ENCODE measurements at regions not wholly inside any gene's neighbourhood (a gene's known extent, or its start where the extent isn't known, plus 50 kb on each side); places are given as distances from the start of the nearest gene placed in this dataset.
"Not testable (repeated sequence)": the region's sequence is repeated elsewhere in the genome, so short reads cannot be mapped to it uniquely, and the experiment has no call there.

DNA sequence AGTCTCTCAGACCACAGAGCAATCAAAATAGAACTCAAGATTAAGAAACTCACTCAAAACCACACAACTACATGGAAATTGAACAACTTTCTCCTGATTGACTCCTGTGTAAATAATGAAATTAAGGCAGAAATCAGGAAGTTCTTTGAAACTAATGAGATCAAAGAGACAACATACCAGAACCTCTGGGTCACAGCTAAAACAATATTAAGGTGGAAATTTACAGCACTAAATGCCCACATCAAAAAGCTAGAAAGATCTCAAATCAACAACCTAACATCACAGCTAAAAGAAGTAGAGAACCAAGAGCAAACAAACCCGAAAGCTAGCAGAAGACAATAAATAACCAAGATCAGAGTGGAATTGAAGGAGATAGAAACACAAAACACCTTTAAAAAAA, 395.0 kb upstream of the RORB start:
- TF ChIP-seq, protein P1, sequence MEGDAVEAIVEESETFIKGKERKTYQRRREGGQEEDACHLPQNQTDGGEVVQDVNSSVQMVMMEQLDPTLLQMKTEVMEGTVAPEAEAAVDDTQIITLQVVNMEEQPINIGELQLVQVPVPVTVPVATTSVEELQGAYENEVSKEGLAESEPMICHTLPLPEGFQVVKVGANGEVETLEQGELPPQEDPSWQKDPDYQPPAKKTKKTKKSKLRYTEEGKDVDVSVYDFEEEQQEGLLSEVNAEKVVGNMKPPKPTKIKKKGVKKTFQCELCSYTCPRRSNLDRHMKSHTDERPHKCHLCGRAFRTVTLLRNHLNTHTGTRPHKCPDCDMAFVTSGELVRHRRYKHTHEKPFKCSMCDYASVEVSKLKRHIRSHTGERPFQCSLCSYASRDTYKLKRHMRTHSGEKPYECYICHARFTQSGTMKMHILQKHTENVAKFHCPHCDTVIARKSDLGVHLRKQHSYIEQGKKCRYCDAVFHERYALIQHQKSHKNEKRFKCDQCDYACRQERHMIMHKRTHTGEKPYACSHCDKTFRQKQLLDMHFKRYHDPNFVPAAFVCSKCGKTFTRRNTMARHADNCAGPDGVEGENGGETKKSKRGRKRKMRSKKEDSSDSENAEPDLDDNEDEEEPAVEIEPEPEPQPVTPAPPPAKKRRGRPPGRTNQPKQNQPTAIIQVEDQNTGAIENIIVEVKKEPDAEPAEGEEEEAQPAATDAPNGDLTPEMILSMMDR (conservative IDR thresholded peaks at IDR 0.05; ENCODE audit: low read length): not testable (repeated sequence)
- TF ChIP-seq EZH2phosphoT487 (IDR thresholded peaks at IDR 0.05; ENCODE audit: borderline replicate concordance): not testable (repeated sequence)

Measured in Loucy (cell line).